ENCODE measurements at regions not wholly inside any gene's neighbourhood (a gene's known extent, or its start where the extent isn't known, plus 50 kb on each side); places are given as distances from the start of the nearest gene placed in this dataset.

GRCh38 chr1:80778094-80778840 is 1022.5 kb upstream of the ADGRL2 start:
- DNase-seq = no peak

GRCh38 chr1:80776266-80776665 is 1024.5 kb upstream of the ADGRL2 start:
- intact Hi-C loops (cut with DNase I; ENCODE audit: low total_unique reads) = no loop called here

More at GRCh38 chr1:80778094-80778840, 1022.5 kb upstream of the ADGRL2 start:
- no peaks in the 10 kb centered on the region for H3K4me1 ChIP-seq
- WGBS, 2 donors = 80 to 93% methylated on average over 1 to 12 of the region's 12 CpGs
- intact Hi-C loops (cut with DNase I; ENCODE audit: low total_unique reads) = no loop called here
- no peak overlapping the region for H3K4me3 ChIP-seq
- no peaks in the 10 kb centered on the region for H3K36me3 ChIP-seq (ENCODE audit: low read depth, missing control alignments)
- no peaks in the 10 kb centered on the region for H3K9me3 ChIP-seq
- TF ChIP-seq CTCF (IDR thresholded peaks at IDR 0.05) = no peak
- no peak overlapping the region for H3K27ac ChIP-seq
- no peaks in the 10 kb centered on the region for H3K27me3 ChIP-seq

GRCh38 chr1:80769208-80769750 is 1031.5 kb upstream of the ADGRL2 start:
- Histone ChIP-seq H3K27me3 (no peaks in the 10 kb centered on the region), H3K4me3 (no peak overlapping the region), H3K36me3 (ENCODE audit: low read depth, missing control alignments) (no peaks in the 10 kb centered on the region), H3K27ac (no peak overlapping the region), H3K9me3 (no peaks in the 10 kb centered on the region), H3K4me1 (no peaks in the 10 kb centered on the region)
- TF ChIP-seq POLR2A (IDR thresholded peaks at IDR 0.05) (no peak), CTCF (IDR thresholded peaks at IDR 0.05) (no peak)
- intact Hi-C loops (cut with DNase I; ENCODE audit: low total_unique reads) = no loop called here
- no peak for DNase-seq
- WGBS, 2 donors = 61 to 75% methylated on average over 3 of the region's 3 CpGs

More at GRCh38 chr1:80776266-80776665, 1024.5 kb upstream of the ADGRL2 start:
- no peaks in the 10 kb centered on the region for H3K36me3 ChIP-seq (ENCODE audit: low read depth, missing control alignments)
- no peaks in the 10 kb centered on the region for H3K4me1 ChIP-seq
- 84% methylated on average over 2 of the region's 2 CpGs for WGBS, 2 donors
- H3K27ac ChIP-seq = no peak overlapping the region
- no peak for DNase-seq
- no peaks in the 10 kb centered on the region for H3K9me3 ChIP-seq
- no peaks in the 10 kb centered on the region for H3K27me3 ChIP-seq
- TF ChIP-seq POLR2A (IDR thresholded peaks at IDR 0.05) (no peak), CTCF (IDR thresholded peaks at IDR 0.05) (no peak)
- H3K4me3 ChIP-seq = no peak overlapping the region

GRCh38 chr1:80767711-80768110 is 1033.0 kb upstream of the ADGRL2 start:
- Histone ChIP-seq H3K4me3 (no peak overlapping the region), H3K4me1 (no peaks in the 10 kb centered on the region), H3K27me3 (no peaks in the 10 kb centered on the region), H3K27ac (no peak overlapping the region), H3K36me3 (ENCODE audit: low read depth, missing control alignments) (no peaks in the 10 kb centered on the region), H3K9me3 (no peaks in the 10 kb centered on the region)
- intact Hi-C loops (cut with DNase I; ENCODE audit: low total_unique reads) = no loop called here
- no peak for DNase-seq
- no peak for TF ChIP-seq CTCF (IDR thresholded peaks at IDR 0.05)
- no peak for TF ChIP-seq POLR2A (IDR thresholded peaks at IDR 0.05)
- 85 to 87% methylated on average over 2 of the region's 2 CpGs for WGBS, 2 donors

GRCh38 chr1:80759354-80759753 is 1041.4 kb upstream of the ADGRL2 start:
- TF ChIP-seq CTCF (IDR thresholded peaks at IDR 0.05) (no peak), POLR2A (IDR thresholded peaks at IDR 0.05) (no peak)
- no peaks in the 10 kb centered on the region for H3K4me1 ChIP-seq

More at GRCh38 chr1:80759354-80759753, 1041.4 kb upstream of the ADGRL2 start:
- Histone ChIP-seq H3K9me3 (no peaks in the 10 kb centered on the region), H3K4me3 (no peak overlapping the region), H3K36me3 (ENCODE audit: low read depth, missing control alignments) (no peaks in the 10 kb centered on the region), H3K27me3 (no peaks in the 10 kb centered on the region), H3K27ac (no peak overlapping the region)
- DNase-seq = no peak
- intact Hi-C loops (cut with DNase I; ENCODE audit: low total_unique reads) = no loop called here
- WGBS, 2 donors = 78 to 85% methylated on average over 1 of the region's 1 CpG
